ENCODE measurements at regions not wholly inside any gene's neighbourhood (a gene's known extent, or its start where the extent isn't known, plus 50 kb on each side); places are given as distances from the start of the nearest gene placed in this dataset.

GRCh38 chr4:59248313-59248712, 1951.8 kb upstream of the ADGRL3 start:
- FAIRE-seq, result no peak

DNA sequence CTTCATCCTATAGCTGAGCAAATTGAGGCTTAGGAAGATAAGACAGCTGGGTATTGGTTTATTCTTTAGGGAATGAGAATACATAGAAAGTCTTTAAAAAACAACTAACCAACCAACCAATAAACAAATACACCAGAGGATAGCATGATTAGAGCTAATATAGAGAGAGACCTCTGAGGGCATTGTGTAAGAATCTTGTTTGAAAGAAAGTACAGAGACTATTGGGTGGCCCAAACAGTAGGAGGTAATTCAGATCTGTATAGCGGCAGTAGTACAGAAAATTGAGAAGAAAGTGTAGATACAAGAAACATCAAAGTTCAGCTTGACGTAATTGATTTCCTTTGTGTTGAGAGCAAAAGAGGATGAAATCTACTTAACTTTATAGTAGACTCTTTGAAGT, 1951.0 kb upstream of the ADGRL3 start:
- Histone ChIP-seq H3K9me3 (ENCODE audit: insufficient read depth, low read depth, low read length) (no peaks in the 10 kb centered on the region), H3K9ac (ENCODE audit: low read length) (no peak overlapping the region), H3K4me3 (ENCODE audit: insufficient read depth, low read depth, low read length) (no peak overlapping the region), H3K4me1 (ENCODE audit: insufficient read depth, low read length) (no peaks in the 10 kb centered on the region), H3K27me3 (ENCODE audit: insufficient read depth, low read length) (no peaks in the 10 kb centered on the region), H4K20me1 (ENCODE audit: insufficient read depth, low read length) (no peaks in the 10 kb centered on the region), H2AFZ (ENCODE audit: low read depth, low read length) (no peak overlapping the region), H3K79me2 (ENCODE audit: insufficient read depth, low read length) (no peaks in the 10 kb centered on the region), H3K27ac (ENCODE audit: low read depth, low read length) (no peak overlapping the region), H3K36me3 (ENCODE audit: insufficient read depth, low read length) (no peaks in the 10 kb centered on the region), H3K4me2 (ENCODE audit: low read length) (no peak overlapping the region)
- H3K27me3 Mint-ChIP-seq (ENCODE audit: low read depth, unreplicated experiment), result no peaks in the 10 kb centered on the region
- H3K4me1 Mint-ChIP-seq (ENCODE audit: low read depth, unreplicated experiment), result no peaks in the 10 kb centered on the region
- no peaks in the 10 kb centered on the region for H3K36me3 Mint-ChIP-seq (ENCODE audit: low read depth, unreplicated experiment)
- no peaks in the 10 kb centered on the region for H3K9me3 Mint-ChIP-seq (ENCODE audit: unreplicated experiment)
- no peak for TF ChIP-seq EZH2 (IDR thresholded peaks at IDR 0.05; ENCODE audit: insufficient read depth, low read length)
- TF ChIP-seq, protein P1, sequence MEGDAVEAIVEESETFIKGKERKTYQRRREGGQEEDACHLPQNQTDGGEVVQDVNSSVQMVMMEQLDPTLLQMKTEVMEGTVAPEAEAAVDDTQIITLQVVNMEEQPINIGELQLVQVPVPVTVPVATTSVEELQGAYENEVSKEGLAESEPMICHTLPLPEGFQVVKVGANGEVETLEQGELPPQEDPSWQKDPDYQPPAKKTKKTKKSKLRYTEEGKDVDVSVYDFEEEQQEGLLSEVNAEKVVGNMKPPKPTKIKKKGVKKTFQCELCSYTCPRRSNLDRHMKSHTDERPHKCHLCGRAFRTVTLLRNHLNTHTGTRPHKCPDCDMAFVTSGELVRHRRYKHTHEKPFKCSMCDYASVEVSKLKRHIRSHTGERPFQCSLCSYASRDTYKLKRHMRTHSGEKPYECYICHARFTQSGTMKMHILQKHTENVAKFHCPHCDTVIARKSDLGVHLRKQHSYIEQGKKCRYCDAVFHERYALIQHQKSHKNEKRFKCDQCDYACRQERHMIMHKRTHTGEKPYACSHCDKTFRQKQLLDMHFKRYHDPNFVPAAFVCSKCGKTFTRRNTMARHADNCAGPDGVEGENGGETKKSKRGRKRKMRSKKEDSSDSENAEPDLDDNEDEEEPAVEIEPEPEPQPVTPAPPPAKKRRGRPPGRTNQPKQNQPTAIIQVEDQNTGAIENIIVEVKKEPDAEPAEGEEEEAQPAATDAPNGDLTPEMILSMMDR (IDR thresholded peaks at IDR 0.05; ENCODE audit: insufficient read depth, low read depth, low read length), result no peak
- FAIRE-seq, result no peak
- no peak overlapping the region for H3K4me3 Mint-ChIP-seq (ENCODE audit: unreplicated experiment)
- no peak for DNase-seq (ENCODE audit: low read depth)
- H3K27ac Mint-ChIP-seq (ENCODE audit: unreplicated experiment), result no peak overlapping the region

More at GRCh38 chr4:59248313-59248712, 1951.8 kb upstream of the ADGRL3 start:
- Histone ChIP-seq H3K27me3 (ENCODE audit: insufficient read depth, low read length) (no peaks in the 10 kb centered on the region), H3K79me2 (ENCODE audit: insufficient read depth, low read length) (no peaks in the 10 kb centered on the region), H3K4me2 (ENCODE audit: low read length) (no peak overlapping the region), H4K20me1 (ENCODE audit: insufficient read depth, low read length) (no peaks in the 10 kb centered on the region), H3K36me3 (ENCODE audit: insufficient read depth, low read length) (no peaks in the 10 kb centered on the region), H2AFZ (ENCODE audit: low read depth, low read length) (no peak overlapping the region), H3K27ac (ENCODE audit: low read depth, low read length) (no peak overlapping the region), H3K4me1 (ENCODE audit: insufficient read depth, low read length) (no peaks in the 10 kb centered on the region), H3K9me3 (ENCODE audit: insufficient read depth, low read depth, low read length) (no peaks in the 10 kb centered on the region), H3K9ac (ENCODE audit: low read length) (no peak overlapping the region), H3K4me3 (ENCODE audit: insufficient read depth, low read depth, low read length) (no peak overlapping the region)
- Mint-ChIP-seq H3K4me1 (ENCODE audit: low read depth, unreplicated experiment) (no peaks in the 10 kb centered on the region), H3K9me3 (ENCODE audit: unreplicated experiment) (no peaks in the 10 kb centered on the region), H3K27me3 (ENCODE audit: low read depth, unreplicated experiment) (no peaks in the 10 kb centered on the region), H3K36me3 (ENCODE audit: low read depth, unreplicated experiment) (no peaks in the 10 kb centered on the region), H3K4me3 (ENCODE audit: unreplicated experiment) (no peak overlapping the region), H3K27ac (ENCODE audit: unreplicated experiment) (no peak overlapping the region)
- TF ChIP-seq, protein P1 (IDR thresholded peaks at IDR 0.05; ENCODE audit: insufficient read depth, low read depth, low read length), result no peak
- no peak for TF ChIP-seq EZH2 (IDR thresholded peaks at IDR 0.05; ENCODE audit: insufficient read depth, low read length)
- no peak for DNase-seq (ENCODE audit: low read depth)

DNA sequence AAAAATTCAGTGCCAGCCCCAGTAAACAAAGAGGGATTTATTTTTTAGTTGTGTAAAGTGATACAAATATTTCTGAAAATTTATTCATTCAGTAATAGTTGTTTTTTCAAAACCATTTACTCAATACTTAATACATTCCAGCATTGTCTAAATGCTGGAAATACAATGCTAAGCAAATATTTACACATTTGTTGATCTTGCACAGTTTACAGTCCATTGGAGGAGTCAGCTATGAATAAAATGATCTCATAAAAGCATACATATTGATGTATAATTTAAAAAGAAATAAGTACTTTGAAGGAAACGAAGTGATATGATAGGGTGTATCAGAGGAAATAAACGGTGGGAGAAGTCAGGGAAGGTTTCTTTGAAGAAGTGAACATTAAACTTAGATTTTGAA, 1942.1 kb upstream of the ADGRL3 start:
- H3K4me2 ChIP-seq (ENCODE audit: low read length), result no peak overlapping the region
- no peak overlapping the region for H2AFZ ChIP-seq (ENCODE audit: low read depth, low read length)
- H3K9me3 Mint-ChIP-seq (ENCODE audit: unreplicated experiment), result no peaks in the 10 kb centered on the region
- H4K20me1 ChIP-seq (ENCODE audit: insufficient read depth, low read length), result no peaks in the 10 kb centered on the region
- no peaks in the 10 kb centered on the region for H3K27me3 Mint-ChIP-seq (ENCODE audit: low read depth, unreplicated experiment)
- H3K9me3 ChIP-seq (ENCODE audit: insufficient read depth, low read depth, low read length), result no peaks in the 10 kb centered on the region
- H3K27ac ChIP-seq (ENCODE audit: low read depth, low read length), result no peak overlapping the region
- no peak overlapping the region for H3K9ac ChIP-seq (ENCODE audit: low read length)
- H3K4me3 Mint-ChIP-seq (ENCODE audit: unreplicated experiment), result no peak overlapping the region
- H3K36me3 Mint-ChIP-seq (ENCODE audit: low read depth, unreplicated experiment), result no peaks in the 10 kb centered on the region
- no peak overlapping the region for H3K27ac Mint-ChIP-seq (ENCODE audit: unreplicated experiment)
- no peak overlapping the region for H3K4me3 ChIP-seq (ENCODE audit: insufficient read depth, low read depth, low read length)
- no peak for FAIRE-seq
- DNase-seq (ENCODE audit: low read depth), result no peak
- peaks cover 4% of the 10 kb centered on the region for H3K4me1 Mint-ChIP-seq (ENCODE audit: low read depth, unreplicated experiment)
- H3K4me1 ChIP-seq (ENCODE audit: insufficient read depth, low read length), result no peaks in the 10 kb centered on the region
- H3K27me3 ChIP-seq (ENCODE audit: insufficient read depth, low read length), result no peaks in the 10 kb centered on the region
- no peaks in the 10 kb centered on the region for H3K79me2 ChIP-seq (ENCODE audit: insufficient read depth, low read length)
- TF ChIP-seq, protein P1 (IDR thresholded peaks at IDR 0.05; ENCODE audit: insufficient read depth, low read depth, low read length), result no peak
- no peak for TF ChIP-seq EZH2 (IDR thresholded peaks at IDR 0.05; ENCODE audit: insufficient read depth, low read length)
- no peaks in the 10 kb centered on the region for H3K36me3 ChIP-seq (ENCODE audit: insufficient read depth, low read length)

All from astrocyte (in vitro differentiated cells and primary cell).